ENCODE measurements at regions not wholly inside any gene's neighbourhood (a gene's known extent, or its start where the extent isn't known, plus 50 kb on each side); places are given as distances from the start of the nearest gene placed in this dataset.

GRCh38 chr11:80241766-80242165 lies 800.9 kb upstream of the TENM4 start:
- peaks cover 3% of the 10 kb centered on the region for H3K4me1 ChIP-seq (ENCODE audit: insufficient read depth)
- WGBS, 3 donors: 48 to 55% (median 51%) methylated on average over 3 of the region's 3 CpGs
- H3K27ac ChIP-seq: no peak overlapping the region
- no peak overlapping the region for H3K4me3 ChIP-seq
- H3K36me3 ChIP-seq: no peaks in the 10 kb centered on the region
- DNase-seq: no peak
- intact Hi-C loops (cut with DNase I): no loop called here
- TF ChIP-seq EP300 (IDR thresholded peaks at IDR 0.05) (no peak), POLR2A (IDR thresholded peaks at IDR 0.05) (no peak), CTCF (IDR thresholded peaks at IDR 0.05) (no peak)
- no peaks in the 10 kb centered on the region for H3K9me3 ChIP-seq
- H3K27me3 ChIP-seq: no peaks in the 10 kb centered on the region

GRCh38 chr11:80240245-80240644 lies 799.4 kb upstream of the TENM4 start:
- no peaks in the 10 kb centered on the region for H3K9me3 ChIP-seq
- DNase-seq: no peak
- H3K4me1 ChIP-seq (ENCODE audit: insufficient read depth): peaks cover 3% of the 10 kb centered on the region
- TF ChIP-seq EP300 (IDR thresholded peaks at IDR 0.05) (no peak), POLR2A (IDR thresholded peaks at IDR 0.05) (no peak), CTCF (IDR thresholded peaks at IDR 0.05) (no peak)
- no peaks in the 10 kb centered on the region for H3K27me3 ChIP-seq
- H3K27ac ChIP-seq: no peak overlapping the region
- H3K4me3 ChIP-seq: no peak overlapping the region
- H3K36me3 ChIP-seq: no peaks in the 10 kb centered on the region
- WGBS, 3 donors: 37 to 68% (median 54%) methylated on average over 1 of the region's 1 CpG
- intact Hi-C loops (cut with DNase I): loop anchor here in 1 of 4 donors (1.0 kb wide), 1 partner anchor 9 kb away; no protein-coding TSS in a partner anchor

- Histone ChIP-seq H3K27me3 (no peaks in the 10 kb centered on the region), H3K36me3 (no peaks in the 10 kb centered on the region), H3K4me1 (ENCODE audit: insufficient read depth) (peaks cover 3% of the 10 kb centered on the region), H3K4me3 (no peak overlapping the region), H3K27ac (no peak overlapping the region), H3K9me3 (no peaks in the 10 kb centered on the region)
- intact Hi-C loops (cut with DNase I): no loop called here
- WGBS, 3 donors: 0 to 34% (median 7%) methylated on average over 1 of the region's 1 CpG
- peak in 4 of 5 donors; percentile 25 to 38 (median 33) for DNase-seq
- no peak for TF ChIP-seq POLR2A (IDR thresholded peaks at IDR 0.05)
- no peak for TF ChIP-seq EP300 (IDR thresholded peaks at IDR 0.05)
- TF ChIP-seq CTCF (IDR thresholded peaks at IDR 0.05): no peak
Measured at GRCh38 chr11:80239217-80239616, 798.4 kb upstream of the TENM4 start.

- H3K9me3 ChIP-seq: no peaks in the 10 kb centered on the region
- no peak overlapping the region for H3K4me3 ChIP-seq
- TF ChIP-seq POLR2A (IDR thresholded peaks at IDR 0.05): no peak
- TF ChIP-seq EP300 (IDR thresholded peaks at IDR 0.05): no peak
- TF ChIP-seq CTCF (IDR thresholded peaks at IDR 0.05): no peak
- intact Hi-C loops (cut with DNase I): loop anchor here in 1 of 4 donors (1.0 kb wide), 1 partner anchor 36 kb away; no protein-coding TSS in a partner anchor
- no peaks in the 10 kb centered on the region for H3K4me1 ChIP-seq (ENCODE audit: insufficient read depth)
- no peak for DNase-seq
- H3K27ac ChIP-seq: no peak overlapping the region
- no peaks in the 10 kb centered on the region for H3K36me3 ChIP-seq
- no peaks in the 10 kb centered on the region for H3K27me3 ChIP-seq
Measured at GRCh38 chr11:80227915-80228314, 787.1 kb upstream of the TENM4 start.
